Parathyroid adenoma (tissue), 2 donors: ENCODE measurements at regions not wholly inside any gene's neighbourhood (a gene's known extent, or its start where the extent isn't known, plus 50 kb on each side); places are given as distances from the start of the nearest gene placed in this dataset.

Source experiments
- H2AFZ ChIP-seq: fragments of 300-600 bp; sonication (generic); one replicate; pipeline ENCODE4 v1.7.0; 2017; ENCODE audit warnings: antibody characterized with exemption, mild to moderate bottlenecking
- H3K27ac ChIP-seq: fragments of 300-600 bp; sonication (generic); one replicate; pipeline ENCODE4 v1.7.0; 2017
- H3K27me3 ChIP-seq: fragments of 300-600 bp; sonication (generic); one replicate; pipeline ENCODE4 v1.7.0; 2017; ENCODE audit warnings: low read length; ENCODE audit not compliant: control insufficient read depth, insufficient read depth
- H3K36me3 ChIP-seq: fragments of 300-600 bp; sonication (generic); one replicate; pipeline ENCODE4 v1.7.0; 2017; ENCODE audit warnings: low read length; ENCODE audit not compliant: control insufficient read depth, insufficient read depth
- H3K4me1 ChIP-seq: fragments of 300-600 bp; sonication (generic); one replicate; pipeline ENCODE4 v1.7.0; 2017; ENCODE audit warnings: control low read depth
- H3K4me2 ChIP-seq: fragments of 300-600 bp; sonication (generic); one replicate; pipeline ENCODE4 v1.7.0; 2017; ENCODE audit warnings: low read length
- H3K4me3 ChIP-seq: fragments of 300-600 bp; sonication (generic); one replicate; pipeline ENCODE4 v1.7.0; 2017; ENCODE audit warnings: low read depth, low read length
- H3K79me2 ChIP-seq: fragments of 300-600 bp; sonication (generic); one replicate; pipeline ENCODE4 v1.7.0; 2017; ENCODE audit warnings: control low read depth
- H3K9ac ChIP-seq: fragments of 300-600 bp; sonication (generic); one replicate; pipeline ENCODE4 v1.7.0; 2017; ENCODE audit warnings: mild to moderate bottlenecking
- H3K9me3 ChIP-seq: fragments of 300-600 bp; sonication (generic); one replicate; pipeline ENCODE4 v1.7.0; 2017; ENCODE audit warnings: low read length; ENCODE audit not compliant: control insufficient read depth
- CTCF ChIP-seq: fragments of 300-600 bp; sonication (generic); IDR thresholded peaks from one replicate; pipeline ENCODE4 v1.7.0; 2017; ENCODE audit warnings: antibody characterized with exemption, mild to moderate bottlenecking
- donor health status: primary hyperparathyroidism.

GRCh38 chr17:71302721-71303549 lies 817.9 kb upstream of the SOX9 start:
- Histone ChIP-seq H3K4me1 (no peaks in the 10 kb centered on the region), H3K27me3 (no peaks in the 10 kb centered on the region), H3K36me3 (no peaks in the 10 kb centered on the region), H3K79me2 (no peaks in the 10 kb centered on the region), H3K9ac (no peak overlapping the region), H3K9me3 (no peaks in the 10 kb centered on the region), H3K27ac (no peak overlapping the region), H2AFZ (no peak overlapping the region), H3K4me3 (no peak overlapping the region), H3K4me2 (no peak overlapping the region)
- TF ChIP-seq CTCF, result no peak

GRCh38 chr17:71304498-71305158 lies 816.2 kb upstream of the SOX9 start:
- Histone ChIP-seq H3K9me3 (no peaks in the 10 kb centered on the region), H3K79me2 (no peaks in the 10 kb centered on the region), H3K4me1 (no peaks in the 10 kb centered on the region), H2AFZ (no peak overlapping the region), H3K27me3 (no peaks in the 10 kb centered on the region), H3K4me2 (no peak overlapping the region), H3K36me3 (no peaks in the 10 kb centered on the region), H3K4me3 (no peak overlapping the region), H3K27ac (no peak overlapping the region), H3K9ac (no peak overlapping the region)
- no peak for TF ChIP-seq CTCF

GRCh38 chr17:71313866-71314265 lies 807.0 kb upstream of the SOX9 start:
- TF ChIP-seq CTCF, result no peak

DNA sequence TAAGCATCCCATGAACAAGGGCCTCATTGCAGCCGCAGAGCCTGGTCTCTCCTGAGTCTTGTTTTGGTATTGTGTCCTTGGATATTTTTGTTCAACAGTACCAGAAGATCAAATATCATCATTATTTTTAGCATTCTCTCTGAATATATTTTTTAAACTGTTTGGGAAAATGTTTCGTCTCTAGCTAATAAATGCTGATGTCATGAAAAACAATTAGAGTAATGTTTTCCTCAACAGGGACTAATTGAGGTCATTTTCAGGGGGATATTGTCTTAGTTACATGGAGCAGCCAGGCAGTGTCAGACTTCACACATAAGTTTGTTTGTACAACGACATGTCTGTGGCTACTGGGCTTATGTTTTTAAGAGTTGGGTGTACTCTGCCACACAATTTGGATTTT lies 805.3 kb upstream of the SOX9 start:
- Histone ChIP-seq H3K27me3 (no peaks in the 10 kb centered on the region), H2AFZ (no peak overlapping the region), H3K4me1 (no peaks in the 10 kb centered on the region)

More at GRCh38 chr17:71313866-71314265, 807.0 kb upstream of the SOX9 start:
- Histone ChIP-seq H3K4me2 (no peak overlapping the region), H3K27ac (no peak overlapping the region), H3K27me3 (no peaks in the 10 kb centered on the region), H2AFZ (no peak overlapping the region), H3K9me3 (no peaks in the 10 kb centered on the region), H3K9ac (no peak overlapping the region), H3K36me3 (no peaks in the 10 kb centered on the region), H3K4me3 (no peak overlapping the region), H3K4me1 (no peaks in the 10 kb centered on the region), H3K79me2 (no peaks in the 10 kb centered on the region)

More for the DNA sequence above, 805.3 kb upstream of the SOX9 start:
- no peaks in the 10 kb centered on the region for H3K9me3 ChIP-seq
- H3K4me3 ChIP-seq, result no peak overlapping the region
- TF ChIP-seq CTCF, result no peak
- H3K9ac ChIP-seq, result no peak overlapping the region
- no peaks in the 10 kb centered on the region for H3K79me2 ChIP-seq
- no peak overlapping the region for H3K4me2 ChIP-seq
- H3K27ac ChIP-seq, result no peak overlapping the region
- H3K36me3 ChIP-seq, result no peaks in the 10 kb centered on the region
